ENCODE measurements at regions not wholly inside any gene's neighbourhood (a gene's known extent, or its start where the extent isn't known, plus 50 kb on each side); places are given as distances from the start of the nearest gene placed in this dataset.

GRCh38 chr1:192756314-192756713, 52.5 kb upstream of the RGS2 start:
- no peak for TF ChIP-seq POLR2A (IDR thresholded peaks at IDR 0.05; ENCODE audit: low read length)
- no peak for TF ChIP-seq GATA1 (IDR thresholded peaks at IDR 0.05; ENCODE audit: low read depth, low read length)
- no peak for DNase-seq

DNA sequence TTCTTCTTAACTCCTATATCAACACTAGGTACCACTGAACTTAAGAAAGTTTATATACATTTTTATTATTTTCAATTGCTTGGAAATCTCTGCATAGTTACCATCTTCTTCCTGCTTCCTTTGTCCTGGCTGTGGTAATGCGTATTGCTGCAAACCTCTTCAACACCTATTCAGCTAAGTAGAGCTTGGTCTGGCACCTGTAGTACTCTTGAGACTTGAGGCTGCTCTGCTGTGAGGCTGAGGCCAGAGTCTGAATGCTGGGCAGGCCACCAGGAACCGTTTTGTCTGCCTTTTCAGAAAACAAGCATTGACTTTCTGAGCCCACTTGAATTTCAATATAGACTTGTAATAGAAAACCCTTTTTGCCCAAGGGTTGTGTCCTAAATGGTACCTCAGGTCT, 52.0 kb upstream of the RGS2 start:
- no peak for DNase-seq
- TF ChIP-seq GATA1 (IDR thresholded peaks at IDR 0.05; ENCODE audit: low read depth, low read length), result no peak
- no peak for TF ChIP-seq POLR2A (IDR thresholded peaks at IDR 0.05; ENCODE audit: low read length)

- no peak for TF ChIP-seq GATA1 (IDR thresholded peaks at IDR 0.05; ENCODE audit: low read depth, low read length)
- no peak for TF ChIP-seq POLR2A (IDR thresholded peaks at IDR 0.05; ENCODE audit: low read length)
- DNase-seq, result no peak
These were observed 50.3 kb upstream of the RGS2 start for GRCh38 chr1:192758492-192758891.

Measured in erythroblast (primary cell).